ENCODE measurements at regions not wholly inside any gene's neighbourhood (a gene's known extent, or its start where the extent isn't known, plus 50 kb on each side); places are given as distances from the start of the nearest gene placed in this dataset.

DNA sequence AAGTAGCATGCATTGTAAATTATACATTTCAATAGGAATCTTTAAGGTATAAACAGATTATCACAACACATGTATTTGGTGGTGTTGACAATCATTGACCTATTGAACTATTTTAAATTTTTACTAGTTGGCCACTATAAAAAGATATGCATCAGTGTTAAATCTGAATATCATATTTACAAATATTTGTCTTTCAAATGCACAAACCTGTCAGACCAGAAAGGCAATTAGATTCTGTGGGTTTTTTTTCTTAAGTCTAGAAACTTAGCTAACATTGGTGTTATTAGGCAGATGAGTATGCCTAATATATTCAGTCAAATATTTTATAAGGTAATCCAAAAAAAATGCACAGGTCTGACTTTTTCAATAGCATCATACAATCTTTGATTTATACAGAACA lies 241.4 kb upstream of the DGKB start:
- Histone ChIP-seq H3K27ac (replicated peaks) (no peak overlapping the region), H3K9me3 (replicated peaks) (peaks cover 5% of the 10 kb centered on the region), H3K4me1 (no peaks in the 10 kb centered on the region), H3K4me3 (no peak overlapping the region), H3K27me3 (ENCODE audit: low read depth) (no peaks in the 10 kb centered on the region), H3K36me3 (no peaks in the 10 kb centered on the region)
- TF ChIP-seq, protein P1, sequence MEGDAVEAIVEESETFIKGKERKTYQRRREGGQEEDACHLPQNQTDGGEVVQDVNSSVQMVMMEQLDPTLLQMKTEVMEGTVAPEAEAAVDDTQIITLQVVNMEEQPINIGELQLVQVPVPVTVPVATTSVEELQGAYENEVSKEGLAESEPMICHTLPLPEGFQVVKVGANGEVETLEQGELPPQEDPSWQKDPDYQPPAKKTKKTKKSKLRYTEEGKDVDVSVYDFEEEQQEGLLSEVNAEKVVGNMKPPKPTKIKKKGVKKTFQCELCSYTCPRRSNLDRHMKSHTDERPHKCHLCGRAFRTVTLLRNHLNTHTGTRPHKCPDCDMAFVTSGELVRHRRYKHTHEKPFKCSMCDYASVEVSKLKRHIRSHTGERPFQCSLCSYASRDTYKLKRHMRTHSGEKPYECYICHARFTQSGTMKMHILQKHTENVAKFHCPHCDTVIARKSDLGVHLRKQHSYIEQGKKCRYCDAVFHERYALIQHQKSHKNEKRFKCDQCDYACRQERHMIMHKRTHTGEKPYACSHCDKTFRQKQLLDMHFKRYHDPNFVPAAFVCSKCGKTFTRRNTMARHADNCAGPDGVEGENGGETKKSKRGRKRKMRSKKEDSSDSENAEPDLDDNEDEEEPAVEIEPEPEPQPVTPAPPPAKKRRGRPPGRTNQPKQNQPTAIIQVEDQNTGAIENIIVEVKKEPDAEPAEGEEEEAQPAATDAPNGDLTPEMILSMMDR (IDR thresholded peaks at IDR 0.05; ENCODE audit: borderline replicate concordance): no peak
- intact Hi-C loops (cut with micrococcal nuclease): no loop called here
- DNase-seq: no peak

DNA sequence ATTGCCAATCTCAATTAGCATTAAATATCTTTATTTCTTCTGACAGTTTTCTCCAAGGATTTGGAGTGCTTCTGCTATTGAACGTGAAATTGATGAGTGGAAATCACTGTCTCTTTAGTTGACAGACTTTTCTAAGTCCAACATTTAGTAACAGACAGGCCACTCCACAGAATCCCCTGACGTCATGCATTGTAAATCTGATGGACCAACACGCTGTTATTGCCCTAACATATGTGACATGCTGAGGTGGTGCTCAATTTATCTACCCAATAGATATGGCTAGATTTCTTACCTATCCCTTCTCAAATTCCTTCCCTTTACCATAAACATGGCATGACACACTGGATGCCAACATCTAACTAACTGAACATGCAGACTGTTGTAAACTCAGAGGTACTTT lies 240.6 kb upstream of the DGKB start:
- no peak for DNase-seq
- no peaks in the 10 kb centered on the region for H3K4me1 ChIP-seq

DNA sequence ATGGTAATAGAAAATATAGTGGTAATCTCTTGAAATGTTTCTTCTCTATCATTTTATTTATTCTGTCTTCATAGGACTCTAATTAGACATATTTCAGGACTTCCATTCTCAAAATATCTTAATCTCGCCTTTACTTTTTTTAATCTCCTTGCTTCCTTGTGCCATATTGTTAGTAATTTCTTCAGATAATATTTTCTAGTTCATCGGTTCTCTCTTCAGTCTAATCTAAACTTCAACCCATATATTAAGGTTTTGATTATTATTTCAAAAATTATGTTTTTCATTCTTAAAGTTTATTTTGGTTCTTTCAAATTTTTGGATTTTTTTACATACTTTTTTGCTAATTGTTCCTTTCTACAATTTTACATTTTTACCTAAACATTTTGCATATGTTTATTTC lies 237.9 kb upstream of the DGKB start:
- TF ChIP-seq, protein P1 (IDR thresholded peaks at IDR 0.05; ENCODE audit: borderline replicate concordance): no peak
- H3K4me1 ChIP-seq: no peaks in the 10 kb centered on the region
- no peaks in the 10 kb centered on the region for H3K27me3 ChIP-seq (ENCODE audit: low read depth)
- H3K4me3 ChIP-seq: no peak overlapping the region
- no peaks in the 10 kb centered on the region for H3K9me3 ChIP-seq (replicated peaks)
- no peaks in the 10 kb centered on the region for H3K36me3 ChIP-seq
- no peak for DNase-seq
- no peak overlapping the region for H3K27ac ChIP-seq (replicated peaks)
- intact Hi-C loops (cut with micrococcal nuclease): no loop called here

More for the DNA sequence above, 240.6 kb upstream of the DGKB start:
- no peaks in the 10 kb centered on the region for H3K27me3 ChIP-seq (ENCODE audit: low read depth)
- no peak overlapping the region for H3K4me3 ChIP-seq
- H3K36me3 ChIP-seq: no peaks in the 10 kb centered on the region
- H3K27ac ChIP-seq (replicated peaks): no peak overlapping the region
- intact Hi-C loops (cut with micrococcal nuclease): no loop called here
- TF ChIP-seq, protein P1 (IDR thresholded peaks at IDR 0.05; ENCODE audit: borderline replicate concordance): no peak
- H3K9me3 ChIP-seq (replicated peaks): no peaks in the 10 kb centered on the region

DNA sequence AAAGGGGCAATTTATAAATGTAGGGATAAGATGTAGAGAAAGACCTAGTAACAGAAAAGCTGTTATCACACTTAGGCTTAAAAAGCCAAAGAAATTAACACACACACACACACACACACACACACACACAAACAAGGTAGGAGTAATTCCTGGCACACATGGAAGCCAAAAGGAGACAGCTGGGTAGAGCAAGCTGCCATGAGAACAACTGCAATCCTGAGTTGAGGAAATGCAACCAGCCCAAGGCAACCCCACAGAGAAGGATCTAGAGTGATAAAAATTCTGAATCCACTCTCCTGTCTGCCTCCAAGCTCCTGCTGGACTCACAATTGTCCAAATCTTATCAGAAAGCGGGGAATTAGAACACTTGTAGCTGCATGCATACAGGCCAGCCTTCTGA lies 229.1 kb upstream of the DGKB start:
- no peaks in the 10 kb centered on the region for H3K36me3 ChIP-seq
- H3K4me3 ChIP-seq: no peak overlapping the region
- intact Hi-C loops (cut with micrococcal nuclease): no loop called here
- TF ChIP-seq, protein P1 (IDR thresholded peaks at IDR 0.05; ENCODE audit: borderline replicate concordance): no peak
- no peak overlapping the region for H3K27ac ChIP-seq (replicated peaks)
- no peaks in the 10 kb centered on the region for H3K9me3 ChIP-seq (replicated peaks)
- no peaks in the 10 kb centered on the region for H3K27me3 ChIP-seq (ENCODE audit: low read depth)
- no peaks in the 10 kb centered on the region for H3K4me1 ChIP-seq
- DNase-seq: no peak

DNA sequence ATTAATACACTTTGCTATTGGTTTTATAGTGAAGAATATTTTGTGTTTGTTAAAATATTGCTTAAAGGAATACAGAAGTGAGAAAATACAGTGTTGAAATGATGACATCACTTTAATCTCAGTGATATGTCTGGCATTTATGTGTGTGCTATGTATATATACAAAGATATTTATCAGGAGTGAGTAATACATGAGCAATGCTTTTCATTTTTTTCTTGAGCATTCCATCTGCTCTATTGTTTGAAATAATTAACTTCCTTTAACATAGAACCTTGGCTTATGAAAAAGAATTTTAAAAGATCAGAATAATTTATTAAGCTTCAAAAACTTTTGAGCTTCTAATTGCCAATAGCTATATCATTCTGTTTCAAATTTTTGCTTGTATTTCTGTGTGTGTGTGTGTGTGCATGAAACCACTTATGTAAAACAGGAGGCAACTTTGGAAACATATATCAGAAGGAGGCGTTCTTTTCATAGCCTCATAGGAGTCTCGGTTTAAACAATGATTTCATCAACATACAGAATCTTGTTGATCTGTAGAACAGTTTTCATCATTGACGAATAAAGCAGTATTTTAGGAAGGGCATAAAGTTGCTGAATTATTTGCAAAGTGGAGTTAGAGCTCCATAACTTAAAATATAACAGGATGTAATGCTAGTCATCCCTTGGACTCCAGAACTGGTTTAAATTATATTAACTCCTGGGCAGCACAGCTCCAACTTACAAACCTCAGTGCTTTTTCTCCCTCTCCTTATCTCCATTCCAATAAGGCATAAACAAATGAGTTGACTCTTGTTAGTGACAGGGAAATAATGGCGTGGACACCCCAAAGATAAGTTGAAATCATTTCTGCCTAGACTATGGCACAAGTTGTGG lies 228.4 kb upstream of the DGKB start:
- Histone ChIP-seq H3K4me1 (no peaks in the 10 kb centered on the region), H3K27me3 (ENCODE audit: low read depth) (no peaks in the 10 kb centered on the region), H3K36me3 (no peaks in the 10 kb centered on the region), H3K27ac (replicated peaks) (no peak overlapping the region), H3K9me3 (replicated peaks) (no peaks in the 10 kb centered on the region), H3K4me3 (no peak overlapping the region)
- intact Hi-C loops (cut with micrococcal nuclease): no loop called here
- no peak for DNase-seq
- TF ChIP-seq, protein P1 (IDR thresholded peaks at IDR 0.05; ENCODE audit: borderline replicate concordance): no peak

Data from left ventricle myocardium inferior (tissue), 1 donor.